ENCODE measurements at regions not wholly inside any gene's neighbourhood (a gene's known extent, or its start where the extent isn't known, plus 50 kb on each side); places are given as distances from the start of the nearest gene placed in this dataset.

- TF ChIP-seq CTCF (conservative IDR thresholded peaks at IDR 0.05; ENCODE audit: low read length) (no peak), EZH2phosphoT487 (IDR thresholded peaks at IDR 0.05; ENCODE audit: borderline replicate concordance) (no peak)
- Histone ChIP-seq H3K9me3 (ENCODE audit: insufficient read depth, low read depth, low read length) (no peaks in the 10 kb centered on the region), H4K20me1 (ENCODE audit: insufficient read depth, low read length, poor library complexity, severe bottlenecking) (no peaks in the 10 kb centered on the region), H3K79me2 (ENCODE audit: insufficient read depth, low read length) (no peaks in the 10 kb centered on the region), H2AFZ (ENCODE audit: low read length) (no peak overlapping the region), H3K4me2 (ENCODE audit: low read depth, low read length, poor library complexity, severe bottlenecking) (no peak overlapping the region), H3K4me1 (ENCODE audit: insufficient read depth, low read length, poor library complexity, severe bottlenecking) (no peaks in the 10 kb centered on the region), H3K9ac (ENCODE audit: low read depth, low read length, poor library complexity, severe bottlenecking) (no peak overlapping the region), H3K4me3 (ENCODE audit: low read length, poor library complexity, severe bottlenecking) (no peak overlapping the region), H3K36me3 (ENCODE audit: insufficient read depth, low read length) (no peaks in the 10 kb centered on the region), H3K27me3 (ENCODE audit: insufficient read depth, low read length, poor library complexity, severe bottlenecking) (no peaks in the 10 kb centered on the region), H3F3A (ENCODE audit: low read depth) (no peaks in the 10 kb centered on the region), H3K9me2 (replicated peaks; ENCODE audit: low read depth, low read length) (no peaks in the 10 kb centered on the region)
Measured at GRCh38 chr20:52404671-52405070, 213.1 kb upstream of the ZFP64 start.

- Histone ChIP-seq H3K4me2 (ENCODE audit: low read depth, low read length, poor library complexity, severe bottlenecking) (no peak overlapping the region), H3K9me3 (ENCODE audit: insufficient read depth, low read depth, low read length) (no peaks in the 10 kb centered on the region), H3F3A (ENCODE audit: low read depth) (no peaks in the 10 kb centered on the region), H3K4me3 (ENCODE audit: low read length, poor library complexity, severe bottlenecking) (no peak overlapping the region), H3K79me2 (ENCODE audit: insufficient read depth, low read length) (no peaks in the 10 kb centered on the region), H3K9me2 (replicated peaks; ENCODE audit: low read depth, low read length) (no peaks in the 10 kb centered on the region), H2AFZ (ENCODE audit: low read length) (no peak overlapping the region), H4K20me1 (ENCODE audit: insufficient read depth, low read length, poor library complexity, severe bottlenecking) (no peaks in the 10 kb centered on the region), H3K4me1 (ENCODE audit: insufficient read depth, low read length, poor library complexity, severe bottlenecking) (no peaks in the 10 kb centered on the region), H3K36me3 (ENCODE audit: insufficient read depth, low read length) (no peaks in the 10 kb centered on the region), H3K27me3 (ENCODE audit: insufficient read depth, low read length, poor library complexity, severe bottlenecking) (no peaks in the 10 kb centered on the region), H3K9ac (ENCODE audit: low read depth, low read length, poor library complexity, severe bottlenecking) (no peak overlapping the region)
- no peak for TF ChIP-seq EZH2phosphoT487 (IDR thresholded peaks at IDR 0.05; ENCODE audit: borderline replicate concordance)
- no peak for TF ChIP-seq CTCF (conservative IDR thresholded peaks at IDR 0.05; ENCODE audit: low read length)
Measured at GRCh38 chr20:52402950-52403349, 211.4 kb upstream of the ZFP64 start.

GRCh38 chr20:52402514-52402913 is 210.9 kb upstream of the ZFP64 start:
- H3K4me1 ChIP-seq (ENCODE audit: insufficient read depth, low read length, poor library complexity, severe bottlenecking) = no peaks in the 10 kb centered on the region
- H3K4me3 ChIP-seq (ENCODE audit: low read length, poor library complexity, severe bottlenecking) = no peak overlapping the region
- no peaks in the 10 kb centered on the region for H3K27me3 ChIP-seq (ENCODE audit: insufficient read depth, low read length, poor library complexity, severe bottlenecking)
- no peaks in the 10 kb centered on the region for H3K79me2 ChIP-seq (ENCODE audit: insufficient read depth, low read length)
- TF ChIP-seq EZH2phosphoT487 (IDR thresholded peaks at IDR 0.05; ENCODE audit: borderline replicate concordance) (no peak), CTCF (conservative IDR thresholded peaks at IDR 0.05; ENCODE audit: low read length) (no peak)
- no peaks in the 10 kb centered on the region for H3K36me3 ChIP-seq (ENCODE audit: insufficient read depth, low read length)
- no peaks in the 10 kb centered on the region for H3K9me2 ChIP-seq (replicated peaks; ENCODE audit: low read depth, low read length)
- H2AFZ ChIP-seq (ENCODE audit: low read length) = no peak overlapping the region
- no peaks in the 10 kb centered on the region for H3F3A ChIP-seq (ENCODE audit: low read depth)
- no peak overlapping the region for H3K9ac ChIP-seq (ENCODE audit: low read depth, low read length, poor library complexity, severe bottlenecking)
- H3K4me2 ChIP-seq (ENCODE audit: low read depth, low read length, poor library complexity, severe bottlenecking) = no peak overlapping the region
- H4K20me1 ChIP-seq (ENCODE audit: insufficient read depth, low read length, poor library complexity, severe bottlenecking) = no peaks in the 10 kb centered on the region
- no peaks in the 10 kb centered on the region for H3K9me3 ChIP-seq (ENCODE audit: insufficient read depth, low read depth, low read length)
